ENCODE measurements at regions not wholly inside any gene's neighbourhood (a gene's known extent, or its start where the extent isn't known, plus 50 kb on each side); places are given as distances from the start of the nearest gene placed in this dataset.

DNA sequence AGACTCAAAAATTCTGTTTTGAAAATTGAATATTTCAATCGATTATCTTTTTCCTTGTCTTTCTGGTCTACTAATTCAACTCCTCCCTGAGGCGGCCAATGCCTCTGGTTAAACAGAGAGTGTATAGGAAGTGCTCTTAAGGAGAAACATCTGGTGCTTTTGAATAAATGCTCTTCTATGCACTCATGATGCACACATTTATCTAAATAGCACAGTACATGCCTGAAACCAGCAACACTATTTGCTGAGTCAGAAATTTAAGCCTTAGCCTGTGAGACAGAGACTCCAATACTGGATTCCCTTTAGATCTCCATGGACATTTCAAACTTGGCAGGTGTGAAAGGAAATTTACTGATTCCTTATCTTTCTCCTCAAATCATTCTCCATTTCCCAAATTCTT, 118.6 kb downstream of the SLIT2 start (continued):
- TF ChIP-seq, protein P1, sequence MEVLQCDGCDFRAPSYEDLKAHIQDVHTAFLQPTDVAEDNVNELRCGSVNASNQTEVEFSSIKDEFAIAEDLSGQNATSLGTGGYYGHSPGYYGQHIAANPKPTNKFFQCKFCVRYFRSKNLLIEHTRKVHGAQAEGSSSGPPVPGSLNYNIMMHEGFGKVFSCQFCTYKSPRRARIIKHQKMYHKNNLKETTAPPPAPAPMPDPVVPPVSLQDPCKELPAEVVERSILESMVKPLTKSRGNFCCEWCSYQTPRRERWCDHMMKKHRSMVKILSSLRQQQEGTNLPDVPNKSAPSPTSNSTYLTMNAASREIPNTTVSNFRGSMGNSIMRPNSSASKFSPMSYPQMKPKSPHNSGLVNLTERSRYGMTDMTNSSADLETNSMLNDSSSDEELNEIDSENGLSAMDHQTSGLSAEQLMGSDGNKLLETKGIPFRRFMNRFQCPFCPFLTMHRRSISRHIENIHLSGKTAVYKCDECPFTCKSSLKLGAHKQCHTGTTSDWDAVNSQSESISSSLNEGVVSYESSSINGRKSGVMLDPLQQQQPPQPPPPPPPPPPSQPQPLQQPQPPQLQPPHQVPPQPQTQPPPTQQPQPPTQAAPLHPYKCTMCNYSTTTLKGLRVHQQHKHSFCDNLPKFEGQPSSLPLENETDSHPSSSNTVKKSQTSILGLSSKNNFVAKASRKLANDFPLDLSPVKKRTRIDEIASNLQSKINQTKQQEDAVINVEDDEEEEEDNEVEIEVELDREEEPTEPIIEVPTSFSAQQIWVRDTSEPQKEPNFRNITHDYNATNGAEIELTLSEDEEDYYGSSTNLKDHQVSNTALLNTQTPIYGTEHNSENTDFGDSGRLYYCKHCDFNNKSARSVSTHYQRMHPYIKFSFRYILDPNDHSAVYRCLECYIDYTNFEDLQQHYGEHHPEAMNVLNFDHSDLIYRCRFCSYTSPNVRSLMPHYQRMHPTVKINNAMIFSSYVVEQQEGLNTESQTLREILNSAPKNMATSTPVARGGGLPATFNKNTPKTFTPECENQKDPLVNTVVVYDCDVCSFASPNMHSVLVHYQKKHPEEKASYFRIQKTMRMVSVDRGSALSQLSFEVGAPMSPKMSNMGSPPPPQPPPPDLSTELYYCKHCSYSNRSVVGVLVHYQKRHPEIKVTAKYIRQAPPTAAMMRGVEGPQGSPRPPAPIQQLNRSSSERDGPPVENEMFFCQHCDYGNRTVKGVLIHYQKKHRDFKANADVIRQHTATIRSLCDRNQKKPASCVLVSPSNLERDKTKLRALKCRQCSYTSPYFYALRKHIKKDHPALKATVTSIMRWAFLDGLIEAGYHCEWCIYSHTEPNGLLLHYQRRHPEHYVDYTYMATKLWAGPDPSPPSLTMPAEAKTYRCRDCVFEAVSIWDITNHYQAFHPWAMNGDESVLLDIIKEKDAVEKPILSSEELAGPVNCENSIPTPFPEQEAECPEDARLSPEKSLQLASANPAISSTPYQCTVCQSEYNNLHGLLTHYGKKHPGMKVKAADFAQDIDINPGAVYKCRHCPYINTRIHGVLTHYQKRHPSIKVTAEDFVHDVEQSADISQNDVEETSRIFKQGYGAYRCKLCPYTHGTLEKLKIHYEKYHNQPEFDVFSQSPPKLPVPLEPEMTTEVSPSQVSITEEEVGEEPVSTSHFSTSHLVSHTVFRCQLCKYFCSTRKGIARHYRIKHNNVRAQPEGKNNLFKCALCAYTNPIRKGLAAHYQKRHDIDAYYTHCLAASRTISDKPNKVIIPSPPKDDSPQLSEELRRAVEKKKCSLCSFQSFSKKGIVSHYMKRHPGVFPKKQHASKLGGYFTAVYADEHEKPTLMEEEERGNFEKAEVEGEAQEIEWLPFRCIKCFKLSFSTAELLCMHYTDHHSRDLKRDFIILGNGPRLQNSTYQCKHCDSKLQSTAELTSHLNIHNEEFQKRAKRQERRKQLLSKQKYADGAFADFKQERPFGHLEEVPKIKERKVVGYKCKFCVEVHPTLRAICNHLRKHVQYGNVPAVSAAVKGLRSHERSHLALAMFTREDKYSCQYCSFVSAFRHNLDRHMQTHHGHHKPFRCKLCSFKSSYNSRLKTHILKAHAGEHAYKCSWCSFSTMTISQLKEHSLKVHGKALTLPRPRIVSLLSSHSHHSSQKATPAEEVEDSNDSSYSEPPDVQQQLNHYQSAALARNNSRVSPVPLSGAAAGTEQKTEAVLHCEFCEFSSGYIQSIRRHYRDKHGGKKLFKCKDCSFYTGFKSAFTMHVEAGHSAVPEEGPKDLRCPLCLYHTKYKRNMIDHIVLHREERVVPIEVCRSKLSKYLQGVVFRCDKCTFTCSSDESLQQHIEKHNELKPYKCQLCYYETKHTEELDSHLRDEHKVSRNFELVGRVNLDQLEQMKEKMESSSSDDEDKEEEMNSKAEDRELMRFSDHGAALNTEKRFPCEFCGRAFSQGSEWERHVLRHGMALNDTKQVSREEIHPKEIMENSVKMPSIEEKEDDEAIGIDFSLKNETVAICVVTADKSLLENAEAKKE (CRISPR knock-in tag; IDR thresholded peaks at IDR 0.05), result no peak
- TF ChIP-seq, protein P2, sequence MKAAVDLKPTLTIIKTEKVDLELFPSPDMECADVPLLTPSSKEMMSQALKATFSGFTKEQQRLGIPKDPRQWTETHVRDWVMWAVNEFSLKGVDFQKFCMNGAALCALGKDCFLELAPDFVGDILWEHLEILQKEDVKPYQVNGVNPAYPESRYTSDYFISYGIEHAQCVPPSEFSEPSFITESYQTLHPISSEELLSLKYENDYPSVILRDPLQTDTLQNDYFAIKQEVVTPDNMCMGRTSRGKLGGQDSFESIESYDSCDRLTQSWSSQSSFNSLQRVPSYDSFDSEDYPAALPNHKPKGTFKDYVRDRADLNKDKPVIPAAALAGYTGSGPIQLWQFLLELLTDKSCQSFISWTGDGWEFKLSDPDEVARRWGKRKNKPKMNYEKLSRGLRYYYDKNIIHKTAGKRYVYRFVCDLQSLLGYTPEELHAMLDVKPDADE (IDR thresholded peaks at IDR 0.05), result no peak
- TF ChIP-seq EZH2phosphoT487 (IDR thresholded peaks at IDR 0.05; ENCODE audit: unreplicated experiment) (no peak), ZNF331 (CRISPR knock-in tag; IDR thresholded peaks at IDR 0.05; ENCODE audit: low read depth) (no peak), EZH2 (IDR thresholded peaks at IDR 0.05; ENCODE audit: low read depth, unreplicated experiment) (no peak), JUNB (IDR thresholded peaks at IDR 0.05; ENCODE audit: unreplicated experiment) (no peak), STAT1 (IDR thresholded peaks at IDR 0.05; ENCODE audit: unreplicated experiment) (no peak), CREB1 (CRISPR knock-in tag; IDR thresholded peaks at IDR 0.05; ENCODE audit: low read depth) (no peak), POLR2AphosphoS5 (IDR thresholded peaks at IDR 0.05; ENCODE audit: low read depth) (no peak)
- TF ChIP-seq, protein P3, sequence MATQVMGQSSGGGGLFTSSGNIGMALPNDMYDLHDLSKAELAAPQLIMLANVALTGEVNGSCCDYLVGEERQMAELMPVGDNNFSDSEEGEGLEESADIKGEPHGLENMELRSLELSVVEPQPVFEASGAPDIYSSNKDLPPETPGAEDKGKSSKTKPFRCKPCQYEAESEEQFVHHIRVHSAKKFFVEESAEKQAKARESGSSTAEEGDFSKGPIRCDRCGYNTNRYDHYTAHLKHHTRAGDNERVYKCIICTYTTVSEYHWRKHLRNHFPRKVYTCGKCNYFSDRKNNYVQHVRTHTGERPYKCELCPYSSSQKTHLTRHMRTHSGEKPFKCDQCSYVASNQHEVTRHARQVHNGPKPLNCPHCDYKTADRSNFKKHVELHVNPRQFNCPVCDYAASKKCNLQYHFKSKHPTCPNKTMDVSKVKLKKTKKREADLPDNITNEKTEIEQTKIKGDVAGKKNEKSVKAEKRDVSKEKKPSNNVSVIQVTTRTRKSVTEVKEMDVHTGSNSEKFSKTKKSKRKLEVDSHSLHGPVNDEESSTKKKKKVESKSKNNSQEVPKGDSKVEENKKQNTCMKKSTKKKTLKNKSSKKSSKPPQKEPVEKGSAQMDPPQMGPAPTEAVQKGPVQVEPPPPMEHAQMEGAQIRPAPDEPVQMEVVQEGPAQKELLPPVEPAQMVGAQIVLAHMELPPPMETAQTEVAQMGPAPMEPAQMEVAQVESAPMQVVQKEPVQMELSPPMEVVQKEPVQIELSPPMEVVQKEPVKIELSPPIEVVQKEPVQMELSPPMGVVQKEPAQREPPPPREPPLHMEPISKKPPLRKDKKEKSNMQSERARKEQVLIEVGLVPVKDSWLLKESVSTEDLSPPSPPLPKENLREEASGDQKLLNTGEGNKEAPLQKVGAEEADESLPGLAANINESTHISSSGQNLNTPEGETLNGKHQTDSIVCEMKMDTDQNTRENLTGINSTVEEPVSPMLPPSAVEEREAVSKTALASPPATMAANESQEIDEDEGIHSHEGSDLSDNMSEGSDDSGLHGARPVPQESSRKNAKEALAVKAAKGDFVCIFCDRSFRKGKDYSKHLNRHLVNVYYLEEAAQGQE (IDR thresholded peaks at IDR 0.05; ENCODE audit: unreplicated experiment), result no peak

Measured in GM23338 (cell line).